GM21390 (cell line): ENCODE measurements at regions not wholly inside any gene's neighbourhood (a gene's known extent, or its start where the extent isn't known, plus 50 kb on each side); places are given as distances from the start of the nearest gene placed in this dataset.
"Not testable (repeated sequence)": the region's sequence is repeated elsewhere in the genome, so short reads cannot be mapped to it uniquely, and the experiment has no call there.

Source experiments
- ATAC-seq: cut with Tn5 transposase; IDR thresholded peaks from one replicate; pipeline ENCODE4 v1.9.1; 2021; ENCODE audit not compliant: unreplicated experiment

DNA sequence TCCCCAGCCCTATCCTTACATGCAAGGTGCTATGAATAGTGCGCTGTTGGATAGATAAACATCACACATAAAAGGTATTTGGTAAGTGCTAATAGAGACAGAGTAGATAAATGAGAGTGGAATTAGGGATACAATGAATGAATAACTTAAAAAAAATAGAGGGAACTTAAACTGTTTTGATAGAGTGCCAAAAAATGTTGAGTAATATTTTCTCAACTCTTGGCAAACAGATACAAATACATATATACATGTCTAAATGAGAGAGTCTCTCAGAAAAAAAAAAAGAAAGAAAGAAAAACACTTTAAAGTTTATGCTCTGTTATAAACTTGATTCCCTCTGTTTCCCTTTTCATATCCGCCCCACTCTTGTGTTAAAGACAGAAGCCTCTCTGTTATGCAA is 667.4 kb downstream of the ROBO2 start:
- ATAC-seq: no peak

DNA sequence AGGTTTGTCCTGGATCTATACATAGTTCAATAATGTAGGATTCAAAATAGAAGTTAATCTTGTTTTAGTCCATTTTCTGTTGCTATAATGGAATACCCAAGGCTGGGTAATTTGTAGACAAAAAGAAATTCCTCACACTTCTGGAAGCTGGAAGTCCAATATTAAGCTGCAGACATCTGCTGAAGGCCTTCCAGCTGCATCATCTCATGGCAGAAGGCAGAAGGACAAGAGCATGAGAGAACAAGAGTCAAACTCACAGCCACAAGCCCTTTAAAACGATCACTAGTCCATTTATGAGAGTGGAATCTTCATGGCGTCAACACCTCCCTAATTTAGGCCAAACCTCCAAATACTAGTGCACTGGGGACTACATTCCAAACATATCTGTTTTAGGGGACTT is 669.3 kb downstream of the ROBO2 start:
- ATAC-seq: no peak

DNA sequence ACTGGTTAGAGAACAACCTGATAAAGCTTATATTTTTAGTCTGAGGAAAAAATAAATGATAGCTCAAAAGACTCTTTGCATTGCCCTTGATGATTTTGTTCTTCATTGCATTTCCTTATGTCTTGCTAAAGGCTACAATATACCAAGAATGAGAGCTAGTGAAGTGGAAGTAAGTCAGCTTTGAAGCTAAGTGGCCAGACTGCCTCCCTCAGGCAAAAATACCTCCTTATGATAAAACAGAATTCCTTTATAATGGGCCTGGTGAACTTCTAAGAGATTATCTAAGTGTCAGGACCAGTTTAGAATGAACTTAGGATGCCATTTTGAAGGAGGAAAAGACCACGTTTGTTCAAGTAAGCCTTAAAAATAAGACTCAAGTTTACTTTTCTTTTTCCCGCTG is 678.4 kb downstream of the ROBO2 start:
- ATAC-seq: no peak

DNA sequence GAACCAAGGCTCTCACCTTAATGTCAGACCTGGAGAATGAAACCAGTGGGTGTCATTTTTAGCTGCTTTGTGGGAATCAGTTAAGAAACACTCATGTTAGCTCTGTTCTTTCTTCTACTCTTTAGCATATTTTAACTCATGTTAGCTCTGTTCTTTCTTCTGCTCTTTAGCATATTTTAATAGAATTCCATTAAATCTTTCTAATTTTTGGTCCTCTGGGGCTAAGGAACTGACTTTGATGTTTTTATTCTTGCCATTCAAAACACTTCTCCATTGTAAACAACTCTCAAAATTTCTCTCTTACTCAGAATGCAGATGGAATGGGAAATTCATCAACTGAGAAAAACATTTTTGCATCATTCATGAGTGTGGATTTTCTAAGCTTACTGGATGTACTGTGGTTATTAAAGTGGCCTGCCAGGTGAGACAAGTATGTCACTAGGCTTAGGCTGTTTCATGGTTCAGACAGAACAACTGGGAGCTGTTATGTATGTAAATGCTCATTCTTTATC is 680.6 kb downstream of the ROBO2 start:
- no peak for ATAC-seq

DNA sequence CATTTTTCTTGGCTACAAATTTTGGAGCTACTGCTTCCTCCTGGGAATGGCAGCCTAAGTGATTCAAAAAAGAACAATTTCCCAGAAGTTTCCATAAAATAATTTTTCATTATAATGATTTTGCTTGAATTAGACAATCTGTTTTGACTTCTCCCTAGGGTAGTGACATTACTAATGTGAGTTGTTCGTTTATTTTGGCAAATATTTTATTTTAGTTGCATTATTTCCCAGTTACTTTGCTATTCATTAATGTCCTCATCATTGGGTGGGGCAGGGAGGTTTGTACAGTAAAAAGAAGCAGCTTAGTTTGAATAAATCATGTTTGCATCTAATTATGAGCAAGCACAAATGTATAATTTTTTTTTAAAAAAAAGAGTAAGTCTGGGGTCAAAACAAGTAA is 686.6 kb downstream of the ROBO2 start:
- no peak for ATAC-seq

DNA sequence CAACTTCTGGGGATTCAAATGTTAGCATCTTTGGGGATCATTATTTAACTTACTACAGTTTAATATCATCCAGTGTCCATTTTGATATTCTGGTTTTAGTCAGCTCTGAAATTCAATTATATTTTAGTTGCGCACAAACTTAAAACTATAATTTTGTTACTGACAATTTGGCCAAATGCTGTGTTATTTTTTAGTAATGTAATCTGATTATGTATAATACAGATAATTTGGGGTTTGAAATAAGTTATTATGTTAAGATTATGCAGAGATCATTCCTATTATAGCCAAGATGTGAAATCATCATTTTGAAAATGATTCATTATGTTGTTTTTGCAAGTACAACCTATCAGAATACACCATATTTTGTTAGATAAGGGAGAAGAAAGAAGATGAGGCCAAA is 706.1 kb downstream of the ROBO2 start:
- no peak for ATAC-seq

DNA sequence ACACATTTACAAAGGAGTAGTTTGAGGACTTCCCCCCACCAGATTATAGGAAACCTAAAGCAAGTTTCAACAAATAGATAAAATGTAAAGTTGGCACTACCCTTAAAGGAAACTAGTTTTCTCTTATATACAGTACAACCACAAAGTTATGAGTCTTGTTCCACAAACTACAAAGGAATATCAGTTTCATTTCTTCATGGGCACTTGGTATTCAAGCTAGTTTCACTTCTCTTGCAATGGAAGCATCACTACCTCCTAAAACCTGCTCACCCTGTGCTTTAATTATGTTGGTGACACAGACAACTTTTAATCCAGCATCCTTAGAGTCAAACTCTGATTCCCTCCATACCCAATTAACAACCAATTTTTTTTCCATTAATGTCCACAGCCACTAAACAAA is 707.0 kb downstream of the ROBO2 start:
- no peak for ATAC-seq

DNA sequence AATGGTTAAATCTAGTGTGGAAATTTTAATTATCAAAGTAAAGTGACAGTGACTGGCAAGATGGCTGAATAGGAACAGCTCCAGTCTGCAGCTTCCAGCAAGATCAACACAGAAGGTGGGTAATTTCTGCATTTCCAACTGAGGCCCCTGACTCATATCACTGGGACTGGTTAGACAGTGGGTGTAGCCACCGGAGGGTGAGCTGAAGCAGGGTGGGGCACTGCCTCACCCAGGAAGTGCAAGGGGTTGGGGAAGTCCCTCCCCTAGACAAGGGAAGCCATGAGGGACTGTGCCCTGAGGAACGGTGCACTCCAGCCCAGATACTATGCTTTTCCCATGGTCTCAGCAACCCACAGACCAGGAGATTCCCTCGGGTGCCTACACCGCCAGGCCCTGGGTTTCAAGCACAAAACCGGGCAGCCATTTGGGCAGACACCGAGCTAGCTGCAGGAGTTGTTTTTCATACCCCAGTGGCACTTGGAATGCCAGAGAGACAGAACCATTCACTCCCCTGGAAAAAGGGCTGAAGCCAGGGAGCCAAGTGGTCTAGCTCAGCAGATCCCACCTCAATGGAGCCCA is 716.6 kb downstream of the ROBO2 start:
- not testable (repeated sequence) for ATAC-seq

DNA sequence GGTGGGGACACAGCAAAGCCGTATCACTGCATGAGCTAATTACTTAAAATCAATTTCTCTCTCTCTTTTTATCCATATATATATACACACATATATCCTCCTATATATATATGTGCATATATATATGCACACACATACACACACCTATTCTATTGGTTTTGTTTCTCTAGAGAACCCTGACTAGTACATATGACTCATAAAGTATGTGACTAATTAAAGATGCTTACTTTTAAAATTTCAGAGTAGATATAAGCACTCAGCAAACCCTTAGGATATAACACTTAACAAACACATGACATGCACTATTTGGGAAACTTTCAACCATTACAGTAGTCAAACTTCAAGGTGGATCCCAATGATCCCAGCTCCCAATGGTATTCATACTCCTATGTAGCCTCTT is 732.6 kb downstream of the ROBO2 start:
- ATAC-seq: no peak

DNA sequence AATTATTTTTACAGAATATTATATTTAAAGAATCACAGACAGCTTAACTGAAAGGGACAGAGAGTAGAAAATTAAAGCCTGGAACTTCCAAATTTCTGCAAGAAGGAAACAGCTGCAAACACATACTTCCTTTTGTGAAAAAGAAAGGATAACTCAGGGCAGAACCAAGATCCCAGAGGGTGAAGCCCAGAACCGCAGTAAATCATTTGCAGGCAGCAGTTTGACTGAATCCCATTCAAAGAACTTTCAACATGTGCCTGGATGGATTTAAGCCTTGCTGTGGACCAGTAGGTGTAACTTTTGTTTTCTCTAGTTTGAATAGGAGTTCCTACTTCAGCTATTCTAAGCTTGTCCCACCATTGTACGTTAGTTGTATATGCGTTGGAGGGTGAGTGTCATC is 733.2 kb downstream of the ROBO2 start:
- ATAC-seq: no peak

DNA sequence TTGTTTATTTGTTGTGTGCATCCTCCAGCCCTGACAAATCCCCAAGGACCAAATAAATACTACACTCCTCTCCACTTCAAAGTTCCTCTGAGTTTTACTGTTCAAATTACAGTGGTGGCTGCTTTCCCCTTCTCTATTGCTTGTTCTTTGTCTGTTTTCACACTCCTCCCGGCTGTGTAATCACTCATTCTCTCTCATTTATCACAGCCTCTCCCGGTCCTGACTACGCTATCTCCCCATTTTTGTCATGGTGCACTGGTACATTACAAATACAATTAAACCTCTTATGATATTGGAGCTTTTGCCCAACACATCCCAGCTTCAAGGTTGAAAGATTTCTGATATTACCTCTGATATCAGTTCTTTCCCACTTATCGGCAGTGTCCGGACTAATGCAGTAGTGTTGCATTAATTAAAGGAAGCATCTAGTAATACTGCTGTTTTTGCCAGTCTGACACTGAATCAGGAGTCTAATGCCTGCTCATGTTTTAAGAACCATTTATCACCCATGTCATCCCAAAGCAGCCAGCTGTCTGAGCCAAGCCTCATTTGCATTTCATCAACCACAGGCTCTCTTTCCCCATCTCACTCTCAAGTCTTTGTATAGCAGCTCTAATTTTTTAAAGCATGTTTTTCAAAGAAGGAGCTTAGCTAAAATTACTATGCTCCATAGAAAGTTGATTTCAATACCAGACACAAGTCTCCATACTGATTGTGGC is 740.5 kb downstream of the ROBO2 start:
- ATAC-seq: no peak

DNA sequence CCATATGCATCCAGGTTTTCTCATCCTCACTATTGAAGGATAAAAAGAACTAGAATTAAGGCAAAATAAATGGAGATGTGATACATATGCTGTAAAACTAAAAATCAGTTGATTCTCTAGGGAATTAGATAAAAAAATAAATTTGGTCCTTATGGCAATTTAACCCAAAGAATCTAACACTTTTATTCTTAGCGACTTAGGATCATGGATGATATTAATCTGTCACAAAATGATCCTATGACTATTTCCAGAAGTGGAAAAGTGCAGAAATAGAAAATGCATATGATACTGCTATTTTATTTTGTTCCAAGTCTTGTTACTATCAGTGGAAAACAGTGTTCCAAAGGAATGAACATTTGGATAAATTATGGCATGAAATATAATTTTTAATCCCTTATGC is 746.3 kb downstream of the ROBO2 start:
- ATAC-seq: no peak

DNA sequence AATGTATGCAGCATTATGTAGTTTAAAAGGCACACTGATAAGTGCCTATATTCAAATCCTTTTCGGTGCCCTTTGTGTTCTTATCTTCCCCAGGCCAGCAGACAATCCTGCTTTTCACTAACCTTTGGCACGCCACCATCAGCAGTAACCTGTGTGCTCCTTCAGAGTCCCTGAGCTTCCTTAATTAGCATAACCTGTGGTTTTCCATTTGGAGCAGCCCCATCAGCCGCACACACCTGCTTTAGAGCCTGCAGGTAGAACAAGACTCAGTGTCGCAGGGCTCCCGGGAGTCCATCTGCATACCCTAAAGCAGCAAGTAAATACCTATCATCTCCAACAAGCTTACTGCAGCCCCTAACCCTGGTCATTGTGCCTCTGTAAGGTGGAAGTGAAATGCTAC is 755.1 kb downstream of the ROBO2 start:
- no peak for ATAC-seq

DNA sequence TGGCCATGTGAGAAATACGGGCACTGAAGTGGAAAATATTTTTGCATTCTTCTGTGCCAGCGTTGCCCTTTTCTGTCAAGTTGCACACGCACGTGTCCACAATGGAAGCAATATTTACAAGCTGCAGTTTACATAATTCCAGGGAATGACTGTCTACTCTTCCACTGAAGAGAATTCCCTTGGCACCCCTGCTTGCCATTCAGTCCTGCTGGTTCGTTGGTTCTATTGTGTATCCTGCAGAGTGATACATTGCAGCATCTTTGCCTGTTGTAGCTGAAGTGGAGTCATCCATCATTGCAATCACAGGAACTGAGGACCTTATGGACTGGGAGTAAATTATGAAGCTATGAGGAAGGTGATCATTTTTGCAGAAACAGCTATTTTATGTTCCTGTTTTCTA is 759.4 kb downstream of the ROBO2 start:
- ATAC-seq: no peak

DNA sequence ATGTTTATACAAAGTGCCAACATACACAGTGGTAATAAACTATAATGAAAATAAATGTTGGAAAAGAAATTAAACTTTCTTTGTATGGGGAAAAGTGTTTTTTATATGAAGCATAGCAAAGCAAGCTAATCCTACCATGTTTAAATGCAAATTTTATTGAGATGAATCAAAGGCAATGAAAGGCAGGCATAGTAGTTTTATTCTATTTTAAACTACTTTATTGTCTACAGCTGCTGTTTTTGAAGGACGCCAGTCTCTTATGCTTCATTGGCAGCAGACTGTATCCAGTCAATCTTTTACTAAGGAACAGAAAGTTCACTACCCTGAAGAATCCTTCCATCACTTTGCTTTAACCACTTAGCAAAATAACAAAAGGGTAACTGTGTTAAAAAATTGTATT is 761.0 kb downstream of the ROBO2 start:
- no peak for ATAC-seq

DNA sequence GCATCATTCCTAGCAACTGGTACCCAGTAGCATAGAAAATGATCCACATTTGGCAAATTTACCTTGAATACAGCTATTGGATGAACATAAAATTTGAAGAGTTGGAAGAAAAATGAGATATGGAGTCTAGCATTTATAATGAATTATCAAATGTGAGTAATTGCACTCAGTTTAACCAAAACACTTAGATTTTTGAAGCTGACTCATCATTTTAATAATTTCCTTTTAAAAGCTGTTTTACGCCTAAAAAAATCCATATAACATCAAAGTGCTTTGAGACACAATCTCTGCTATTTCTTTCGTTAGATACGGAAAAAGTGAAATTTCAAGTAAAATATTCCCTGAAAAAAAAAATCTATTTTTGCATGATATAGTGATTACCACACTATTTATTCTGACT is 767.4 kb downstream of the ROBO2 start:
- ATAC-seq: no peak

DNA sequence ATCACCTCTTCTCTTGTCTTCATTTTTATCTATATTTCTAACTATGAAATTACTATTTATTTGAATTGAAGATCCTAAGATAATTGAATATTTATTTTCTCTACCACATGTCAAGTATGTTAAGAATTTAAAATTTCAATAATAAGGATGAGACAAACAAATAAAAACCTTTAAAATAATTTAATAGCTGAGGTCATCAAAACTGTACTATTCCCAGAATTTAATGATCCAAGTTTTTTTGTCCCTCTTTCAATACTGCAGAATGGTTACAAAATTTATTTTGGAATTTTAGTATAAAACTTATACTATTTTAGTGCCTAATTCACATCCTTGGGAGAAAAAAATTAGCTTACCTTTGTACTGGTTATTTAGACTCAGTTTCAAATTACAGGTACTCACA is 774.9 kb downstream of the ROBO2 start:
- no peak for ATAC-seq

DNA sequence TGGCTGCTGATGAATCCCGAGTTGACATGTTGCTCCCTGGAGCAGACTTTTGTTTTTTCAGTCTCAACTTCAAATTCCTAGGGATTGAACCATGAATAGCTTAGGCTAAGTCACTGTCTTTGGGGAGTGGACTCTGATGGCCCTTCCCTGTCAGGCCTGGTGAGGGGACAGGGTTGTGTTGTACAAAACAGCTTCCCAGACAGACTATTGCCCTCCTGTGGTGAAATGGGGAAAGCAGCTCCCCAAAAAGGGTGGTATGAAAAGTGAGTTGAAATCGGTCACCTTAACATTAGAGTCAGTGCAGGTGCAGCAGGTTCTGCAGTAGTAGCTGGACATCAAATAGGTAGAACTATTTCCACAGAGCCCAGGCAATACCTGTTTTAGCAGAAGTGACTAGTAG is 775.6 kb downstream of the ROBO2 start:
- ATAC-seq: no peak

DNA sequence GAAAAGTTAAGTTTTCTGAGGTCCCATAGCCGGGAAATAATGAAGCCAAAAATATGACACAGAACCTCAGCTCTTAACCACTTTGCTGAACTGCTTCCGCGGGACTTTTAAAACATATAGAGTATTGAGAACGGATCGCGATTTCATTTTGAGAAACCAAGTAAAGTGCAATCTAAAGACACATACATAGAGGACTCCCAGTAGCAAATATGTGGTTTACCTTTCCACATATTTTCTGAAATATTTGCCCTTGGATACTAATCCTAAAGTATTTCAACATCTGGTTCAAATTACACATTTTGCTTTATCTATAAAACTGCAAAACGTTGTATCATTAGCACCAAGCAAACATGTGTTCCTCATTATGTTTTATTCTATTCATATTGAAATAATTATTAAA is 776.5 kb downstream of the ROBO2 start:
- no peak for ATAC-seq

DNA sequence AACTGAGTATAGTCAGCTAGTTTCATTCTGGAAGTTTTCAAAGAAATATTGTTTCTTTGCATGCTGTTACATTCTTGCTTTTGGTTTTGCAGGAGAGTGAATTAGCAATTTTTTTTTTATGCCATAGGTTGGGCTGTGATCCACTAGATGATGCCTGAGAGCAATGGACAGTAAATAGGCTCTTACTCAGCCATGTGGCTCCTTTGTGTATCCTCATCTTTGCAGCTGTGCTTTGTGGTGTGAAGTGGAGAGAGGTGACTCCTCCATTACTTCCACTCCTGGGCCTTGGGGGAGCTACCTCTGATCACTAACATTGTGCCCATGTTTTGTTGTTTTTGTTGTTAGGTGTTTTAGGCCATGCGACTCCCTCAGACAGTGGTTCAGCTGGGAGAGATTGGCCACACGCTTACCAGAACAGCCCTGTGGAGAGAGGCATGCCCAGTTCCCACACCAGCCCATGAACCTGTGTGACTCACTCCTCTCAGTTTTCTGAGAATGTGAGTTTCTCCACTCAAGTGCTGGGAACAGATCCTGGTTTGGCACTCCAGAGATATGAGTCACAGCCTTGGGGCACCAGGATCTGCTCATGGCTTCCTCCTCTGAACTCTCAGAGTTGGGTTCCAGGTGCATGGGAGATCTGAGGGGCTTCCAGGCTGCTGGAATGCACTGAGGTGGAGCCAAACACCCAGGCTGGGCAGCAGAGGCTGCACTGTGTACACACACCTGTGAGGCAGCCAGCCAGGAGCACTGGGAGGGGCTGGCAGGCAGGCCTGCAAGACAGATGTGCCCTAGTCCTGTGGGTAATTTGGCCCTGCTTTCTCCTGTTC is 785.3 kb downstream of the ROBO2 start:
- ATAC-seq: no peak

DNA sequence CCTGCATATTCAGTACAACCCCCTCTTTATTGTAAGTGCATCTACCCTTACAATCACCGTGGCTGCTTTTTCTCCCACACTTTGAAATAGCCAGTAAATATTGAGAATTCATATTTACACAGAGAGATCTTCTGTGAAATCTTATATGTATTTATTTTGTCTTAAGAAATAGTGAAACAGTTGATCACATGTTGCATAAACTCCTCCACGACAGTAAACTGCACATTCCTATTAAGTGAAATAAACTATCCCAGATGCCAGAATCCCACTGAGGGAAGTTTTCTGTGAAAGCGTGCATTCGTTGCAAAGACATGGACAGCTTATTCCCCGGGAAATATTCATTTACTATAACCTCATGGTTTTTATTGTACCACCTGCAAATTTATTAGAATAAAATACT is 796.0 kb downstream of the ROBO2 start:
- no peak for ATAC-seq

DNA sequence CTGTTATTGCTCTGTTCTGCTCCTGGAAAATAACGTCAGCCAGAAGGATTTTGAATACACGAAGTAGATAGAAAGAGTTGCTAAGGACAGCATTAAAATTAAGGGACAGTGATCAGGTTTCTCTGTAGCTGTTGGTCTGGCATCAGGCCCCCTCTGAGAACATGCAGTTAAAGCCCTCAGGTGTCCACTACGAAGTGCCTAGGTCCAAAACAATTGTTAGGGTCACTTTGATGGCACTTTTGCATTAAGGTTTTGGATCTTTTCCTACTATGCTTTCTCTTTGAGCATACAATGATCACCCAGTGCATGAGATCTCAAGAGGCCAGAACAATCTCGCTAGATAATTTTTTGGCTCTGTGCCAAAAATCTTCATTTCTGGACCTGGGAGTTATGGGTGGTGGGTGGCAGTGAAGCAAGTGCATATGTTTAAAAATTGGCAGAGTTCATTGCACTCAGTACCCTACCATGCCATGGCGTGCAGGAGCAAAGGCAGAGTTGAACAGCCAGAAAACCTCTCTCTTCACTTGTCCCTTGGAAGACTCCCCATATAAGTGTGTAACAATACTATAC is 797.6 kb downstream of the ROBO2 start:
- no peak for ATAC-seq
